Kidney (tissue), 13 donors: ENCODE measurements at regions not wholly inside any gene's neighbourhood (a gene's known extent, or its start where the extent isn't known, plus 50 kb on each side); places are given as distances from the start of the nearest gene placed in this dataset.

Source experiments
- DNase-seq, 5 donors: peaks; one replicate each; pipeline ENCODE4 v3.0.0-alpha.2; 2013 to 2020
- FAIRE-seq: peaks from 2 replicates; lab custom pipeline; 2012; peaks lifted over from hg19 to GRCh38; lab: Jason Lieb, UNC
- H3K27ac ChIP-seq, 2 donors: one replicate each; pipeline ENCODE4 v1.7.0; 2013; ENCODE audit warnings: low read depth in 2 of 2, low read length in 2 of 2, inconsistent platforms in 1 of 2
- H3K27me3 ChIP-seq: one replicate; pipeline ENCODE4 v1.7.1; 2013; ENCODE audit warnings: low read length, inconsistent platforms; ENCODE audit not compliant: control insufficient read depth, insufficient read depth
- H3K36me3 ChIP-seq, 3 donors: one replicate each; pipeline versions ENCODE4 v1.7.0 to v1.7.1; 2013; ENCODE audit warnings: low read length in 3 of 3, control low read depth in 1 of 3, inconsistent platforms in 1 of 3; ENCODE audit not compliant: insufficient read depth in 3 of 3, control insufficient read depth in 2 of 3
- H3K4me1 ChIP-seq, 3 donors: one replicate each; pipeline versions ENCODE4 v1.7.0 to v1.7.1; 2013; ENCODE audit warnings: low read length in 3 of 3, inconsistent platforms in 1 of 3, low read depth in 1 of 3; ENCODE audit not compliant: control insufficient read depth in 2 of 3, insufficient read depth in 2 of 3
- H3K4me3 ChIP-seq, 3 donors: one replicate each; pipeline versions ENCODE4 v1.7.0 to v1.8.1; 2013; ENCODE audit warnings: low read length in 3 of 3, control low read depth in 1 of 3, inconsistent platforms in 1 of 3
- H3K9ac ChIP-seq, 3 donors: one replicate each; pipeline versions ENCODE4 v1.7.0 to v1.7.1; 2013; ENCODE audit warnings: low read length in 3 of 3, control low read depth in 1 of 3, inconsistent platforms in 1 of 3
- H3K9me3 ChIP-seq, 3 donors: one replicate each; pipeline versions ENCODE4 v1.7.0 to v1.7.1; 2013; ENCODE audit warnings: low read length in 3 of 3, control low read depth in 1 of 3, inconsistent platforms in 1 of 3; ENCODE audit not compliant: control insufficient read depth in 2 of 3, insufficient read depth in 1 of 3
- CTCF ChIP-seq: IDR thresholded peaks from 3 replicates; pipeline ENCODE4 v1.5.1; 2012; ENCODE audit warnings: mild to moderate bottlenecking, moderate library complexity, borderline replicate concordance; ENCODE audit not compliant: insufficient read depth; ENCODE audit errors: extremely low read depth
- intact Hi-C: fragments of 100-400 bp; cut with DNase I; formaldehyde crosslinking; loops from one replicate; pipeline ENCODE4 v1.11.1; 2022
- donor health status: control.
- donor health status: control.
- donor health status: control.
- donor health status: control.
- donor health status: control.
- donor health status: DM: yes; HTN: yes; CAD: no.
- donor health status: Normal renal cell carcinoma (clear cell type).

GRCh38 chr13:63514886-63515285 lies 2099.2 kb upstream of the PCDH20 start:
- intact Hi-C loops = no loop called here
- Histone ChIP-seq H3K36me3 (no peaks in the 10 kb centered on the region), H3K9me3 (no peaks in the 10 kb centered on the region), H3K9ac (no peak overlapping the region), H3K27ac (no peak overlapping the region), H3K27me3 (no peaks in the 10 kb centered on the region), H3K4me1 (no peaks in the 10 kb centered on the region), H3K4me3 (no peak overlapping the region)
- DNase-seq (no peak), FAIRE-seq (no peak)
- TF ChIP-seq CTCF = no peak

- H3K27ac ChIP-seq = no peak overlapping the region
- H3K9me3 ChIP-seq = no peaks in the 10 kb centered on the region
- intact Hi-C loops = no loop called here
- FAIRE-seq (no peak), DNase-seq (peak in 1 of 5 donors; percentile 55)
- no peak overlapping the region for H3K4me3 ChIP-seq
- no peak for TF ChIP-seq CTCF
- no peaks in the 10 kb centered on the region for H3K27me3 ChIP-seq
- no peaks in the 10 kb centered on the region for H3K4me1 ChIP-seq
- H3K9ac ChIP-seq = no peak overlapping the region
- H3K36me3 ChIP-seq = no peaks in the 10 kb centered on the region
Observed at GRCh38 chr13:63512095-63512494, 2096.4 kb upstream of the PCDH20 start.

GRCh38 chr13:63501702-63502101 lies 2086.1 kb upstream of the PCDH20 start:
- FAIRE-seq (no peak), DNase-seq (no peak)
- H3K9me3 ChIP-seq = peaks cover 0 to 3% (median 0%) of the 10 kb centered on the region in 3 donors
- no peak overlapping the region for H3K4me3 ChIP-seq
- no peak for TF ChIP-seq CTCF
- intact Hi-C loops = no loop called here
- H3K27ac ChIP-seq = no peak overlapping the region
- H3K36me3 ChIP-seq = no peaks in the 10 kb centered on the region
- no peaks in the 10 kb centered on the region for H3K27me3 ChIP-seq
- no peak overlapping the region for H3K9ac ChIP-seq
- no peaks in the 10 kb centered on the region for H3K4me1 ChIP-seq

GRCh38 chr13:63497601-63498000 lies 2082.0 kb upstream of the PCDH20 start:
- intact Hi-C loops = no loop called here
- FAIRE-seq (no peak), DNase-seq (no peak)
- no peak overlapping the region for H3K27ac ChIP-seq
- no peak for TF ChIP-seq CTCF
- H3K9me3 ChIP-seq = peaks cover 0 to 3% (median 0%) of the 10 kb centered on the region in 3 donors
- no peaks in the 10 kb centered on the region for H3K36me3 ChIP-seq
- H3K4me1 ChIP-seq = no peaks in the 10 kb centered on the region
- no peak overlapping the region for H3K9ac ChIP-seq
- no peak overlapping the region for H3K4me3 ChIP-seq
- no peaks in the 10 kb centered on the region for H3K27me3 ChIP-seq
